MCF 10A (cell line): ENCODE measurements at regions not wholly inside any gene's neighbourhood (a gene's known extent, or its start where the extent isn't known, plus 50 kb on each side); places are given as distances from the start of the nearest gene placed in this dataset.

Experiments used
- BruUV-seq: library from RNA; stranded (reverse); fragments of 400-500 nt; replicated peaks from 2 replicates; lab custom pipeline; 2021; lab: Mats Ljungman, UMichigan
- CTCF ChIA-PET: fragments of 300-600 bp; sonication (Branson Sonifier 250); formaldehyde crosslinking; extraction: SDS; loops from one replicate; lab custom pipeline; 2021; ENCODE audit warnings: antibody characterized with exemption, inconsistent platforms; lab: Yijun Ruan, JAX
- POLR2A ChIA-PET: fragments of 300-600, 350-650 bp; sonication (Branson Sonifier 250); formaldehyde crosslinking; extraction: SDS; loops from one replicate; lab custom pipeline; 2020; ENCODE audit warnings: antibody characterized with exemption, inconsistent platforms; lab: Yijun Ruan, JAX
- DNase-seq: peaks from one replicate; pipeline ENCODE4 v3.0.0-alpha.2; 2018; ENCODE audit not compliant: unreplicated experiment
- H3K27ac Mint-ChIP-seq: one replicate; pipeline ENCODE4 v1.8.0; 2022; ENCODE audit warnings: mild to moderate bottlenecking, low read depth, mixed read lengths; ENCODE audit not compliant: unreplicated experiment
- H3K27me3 Mint-ChIP-seq: one replicate; pipeline ENCODE4 v1.8.0; 2022; ENCODE audit warnings: mixed read lengths; ENCODE audit not compliant: insufficient read depth, unreplicated experiment
- H3K36me3 Mint-ChIP-seq: one replicate; pipeline ENCODE4 v1.8.0; 2022; ENCODE audit warnings: mild to moderate bottlenecking, moderate library complexity, mixed read lengths; ENCODE audit not compliant: insufficient read depth, unreplicated experiment
- H3K4me1 Mint-ChIP-seq: one replicate; pipeline ENCODE4 v1.8.0; 2022; ENCODE audit warnings: mixed read lengths; ENCODE audit not compliant: insufficient read depth, unreplicated experiment
- H3K4me3 Mint-ChIP-seq: one replicate; pipeline ENCODE4 v1.8.0; 2022; ENCODE audit warnings: mild to moderate bottlenecking, moderate library complexity, mixed read lengths; ENCODE audit not compliant: unreplicated experiment
- H3K9me3 Mint-ChIP-seq: one replicate; pipeline ENCODE4 v1.8.0; 2022; ENCODE audit warnings: mixed read lengths; ENCODE audit not compliant: unreplicated experiment
- CTCF ChIP-seq: fragments of 200-600 bp; IDR thresholded peaks from one replicate; pipeline ENCODE4 v1.8.0; 2022; ENCODE audit warnings: antibody characterized with exemption, mild to moderate bottlenecking; ENCODE audit not compliant: unreplicated experiment
- intact Hi-C: fragments of 100-400 bp; cut with micrococcal nuclease; formaldehyde crosslinking; loops from 2 replicates; pipeline ENCODE4 v1.14.1; 2022

- Mint-ChIP-seq H3K27ac (no peak overlapping the region), H3K4me1 (no peaks in the 10 kb centered on the region), H3K4me3 (no peak overlapping the region), H3K36me3 (no peaks in the 10 kb centered on the region), H3K9me3 (no peaks in the 10 kb centered on the region), H3K27me3 (no peaks in the 10 kb centered on the region)
- ChIA-PET CTCF (no interaction called here), POLR2A (no interaction called here)
- TF ChIP-seq CTCF: no peak
- no TSS peak for BruUV-seq
- DNase-seq: no peak
- intact Hi-C loops: no loop called here
These were observed 452.7 kb upstream of the TMPO start for GRCh38 chr12:98062464-98063245.

- Mint-ChIP-seq H3K27me3 (no peaks in the 10 kb centered on the region), H3K4me1 (no peaks in the 10 kb centered on the region), H3K27ac (no peak overlapping the region), H3K36me3 (no peaks in the 10 kb centered on the region), H3K4me3 (no peak overlapping the region), H3K9me3 (no peaks in the 10 kb centered on the region)
- no TSS peak for BruUV-seq
- intact Hi-C loops: no loop called here
- CTCF ChIA-PET: interaction anchor here (0.6 kb wide), 1 partner anchor 1527 kb away, joined by 3 read pairs; no protein-coding TSS in a partner anchor
- no peak for DNase-seq
- TF ChIP-seq CTCF: no peak
- POLR2A ChIA-PET: no interaction called here
These were observed 450.9 kb upstream of the TMPO start for GRCh38 chr12:98064501-98064900.

- H3K4me1 Mint-ChIP-seq: no peaks in the 10 kb centered on the region
- ChIA-PET CTCF (interaction anchor here (0.7 to 1.0 kb wide), 2 partner anchors 65 to 186 kb away, joined by 3 read pairs; no protein-coding TSS in a partner anchor), POLR2A (no interaction called here)
- intact Hi-C loops: no loop called here
- H3K4me3 Mint-ChIP-seq: no peak overlapping the region
- no peaks in the 10 kb centered on the region for H3K27me3 Mint-ChIP-seq
- no peak for DNase-seq
- H3K27ac Mint-ChIP-seq: no peak overlapping the region
- no TSS peak for BruUV-seq
- H3K9me3 Mint-ChIP-seq: no peaks in the 10 kb centered on the region
- no peak for TF ChIP-seq CTCF
- H3K36me3 Mint-ChIP-seq: no peaks in the 10 kb centered on the region
These were observed 447.6 kb upstream of the TMPO start for GRCh38 chr12:98067795-98068194.

GRCh38 chr12:98073610-98074009 is 441.8 kb upstream of the TMPO start:
- H3K9me3 Mint-ChIP-seq: no peaks in the 10 kb centered on the region
- H3K4me1 Mint-ChIP-seq: no peaks in the 10 kb centered on the region
- no peak for DNase-seq
- no peak for TF ChIP-seq CTCF
- H3K27me3 Mint-ChIP-seq: no peaks in the 10 kb centered on the region
- ChIA-PET POLR2A (interaction anchor here (0.7 kb wide), 1 partner anchor 350 kb away, joined by 4 read pairs; no protein-coding TSS in a partner anchor), CTCF (interaction anchor here (0.6 kb wide), 2 partner anchors 33 to 1885 kb away, joined by 3 read pairs; no protein-coding TSS in a partner anchor)
- intact Hi-C loops: no loop called here
- no peak overlapping the region for H3K27ac Mint-ChIP-seq
- no peaks in the 10 kb centered on the region for H3K36me3 Mint-ChIP-seq
- H3K4me3 Mint-ChIP-seq: no peak overlapping the region
- no TSS peak for BruUV-seq
